Smooth muscle cell (in vitro differentiated cells): ENCODE measurements at regions not wholly inside any gene's neighbourhood (a gene's known extent, or its start where the extent isn't known, plus 50 kb on each side); places are given as distances from the start of the nearest gene placed in this dataset.

Experiments used
- DNase-seq: peaks from one replicate; lab custom pipeline; 2025; ENCODE audit not compliant: unreplicated experiment; lab: John Stamatoyannopoulos, UW
- H2AFZ ChIP-seq: fragments of 200-600 bp; sonication (generic); 2 replicates; pipeline ENCODE4 v1.6.0; 2016; ENCODE audit warnings: antibody characterized with exemption, low read depth, mild to moderate bottlenecking
- H3F3A ChIP-seq: fragments of 200-600 bp; sonication (generic); 2 replicates; pipeline ENCODE4 v1.6.0; 2017; ENCODE audit warnings: antibody characterized with exemption, low read depth
- H3K27ac ChIP-seq: fragments of 200-600 bp; sonication (generic); 2 replicates; pipeline ENCODE4 v1.5.1; 2016; ENCODE audit warnings: low read depth, mild to moderate bottlenecking
- H3K27me3 ChIP-seq: fragments of 200-600 bp; sonication (generic); 2 replicates; pipeline ENCODE4 v1.6.1; 2016; ENCODE audit warnings: low read depth, mild to moderate bottlenecking
- H3K36me3 ChIP-seq: fragments of 200-600 bp; sonication (generic); 2 replicates; pipeline ENCODE4 v1.5.1; 2016; ENCODE audit warnings: low read depth
- H3K4me1 ChIP-seq: fragments of 200-600 bp; sonication (generic); 2 replicates; pipeline ENCODE4 v1.5.1; 2016; ENCODE audit warnings: low read depth
- H3K4me2 ChIP-seq: fragments of 200-600 bp; sonication (generic); 2 replicates; pipeline ENCODE4 v1.6.0; 2016; ENCODE audit warnings: mild to moderate bottlenecking
- H3K4me3 ChIP-seq: fragments of 200-600 bp; sonication (generic); 2 replicates; pipeline ENCODE4 v1.5.1; 2016; ENCODE audit warnings: mild to moderate bottlenecking
- H3K79me2 ChIP-seq: fragments of 200-600 bp; sonication (generic); 2 replicates; pipeline ENCODE4 v1.6.0; 2016; ENCODE audit warnings: low read depth, mild to moderate bottlenecking
- H3K9ac ChIP-seq: fragments of 200-600 bp; sonication (generic); 2 replicates; pipeline ENCODE4 v1.6.0; 2016; ENCODE audit warnings: low read depth
- H3K9me3 ChIP-seq: fragments of 200-600 bp; sonication (generic); replicated peaks from 2 replicates; pipeline ENCODE4 v1.5.1; 2016; ENCODE audit warnings: low read depth
- H4K20me1 ChIP-seq: fragments of 200-600 bp; sonication (generic); 2 replicates; pipeline ENCODE4 v1.6.0; 2016; ENCODE audit warnings: low read depth
- WGBS: methylation state at CpG from one replicate; pipeline ENCODE4 v1.1.7; 2016; ENCODE audit warnings: low lambda C conversion rate; 5-methylcytosine and 5-hydroxymethylcytosine counted together
- TF ChIP-seq, protein P1 (sequence below): fragments of 200-600 bp; sonication (generic); IDR thresholded peaks from 2 replicates; pipeline ENCODE4 v1.5.1; 2017; ENCODE audit warnings: borderline replicate concordance, mild to moderate bottlenecking, antibody characterized with exemption; ENCODE audit not compliant: insufficient read depth, poor library complexity, severe bottlenecking

DNA sequence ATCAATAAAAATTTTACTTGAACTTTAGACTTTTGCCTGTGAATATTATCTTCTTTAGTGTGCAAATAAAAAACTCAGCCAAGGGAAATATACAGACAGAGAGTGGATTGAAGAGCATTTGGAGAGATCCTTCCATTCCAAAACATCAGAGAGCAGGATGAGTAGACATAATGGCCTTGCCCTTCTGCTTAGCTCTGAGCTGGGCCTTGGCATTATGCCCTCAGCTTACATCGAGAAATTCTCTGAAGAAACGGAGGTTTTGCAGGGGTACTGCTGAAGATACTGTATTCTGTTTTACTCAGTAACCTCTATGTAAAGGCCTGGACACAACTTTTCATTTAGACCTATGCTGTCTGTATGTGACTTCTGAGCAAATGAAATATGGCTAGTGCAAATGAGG is 317.4 kb downstream of the STIM2 start:
- no peaks in the 10 kb centered on the region for H3K9me3 ChIP-seq

DNA sequence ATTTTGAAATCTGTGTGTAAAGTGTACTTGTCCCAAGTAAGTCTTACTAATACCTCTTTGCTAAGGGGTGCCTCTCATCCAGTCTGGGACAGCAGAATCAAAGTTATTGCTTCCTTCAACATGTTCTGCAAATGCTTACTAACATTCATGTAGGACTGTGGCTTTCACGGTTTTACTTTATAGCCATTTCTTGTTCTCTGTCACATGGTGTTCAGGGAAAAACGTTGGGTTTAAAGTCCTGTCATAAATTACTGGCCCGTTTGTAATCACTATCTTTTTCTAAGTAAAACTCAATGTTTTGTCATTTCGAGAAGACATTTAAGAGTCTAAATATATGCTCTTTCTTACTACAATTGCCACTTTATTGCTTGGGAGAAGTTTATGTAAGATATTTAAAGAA is 321.1 kb downstream of the STIM2 start:
- Histone ChIP-seq H3K4me3 (no peak overlapping the region), H3K4me1 (no peaks in the 10 kb centered on the region), H3K9me3 (no peaks in the 10 kb centered on the region), H3K36me3 (no peaks in the 10 kb centered on the region), H3F3A (no peaks in the 10 kb centered on the region), H3K9ac (no peak overlapping the region), H3K27ac (no peak overlapping the region), H4K20me1 (no peaks in the 10 kb centered on the region), H3K4me2 (no peak overlapping the region), H3K27me3 (no peaks in the 10 kb centered on the region), H2AFZ (no peak overlapping the region), H3K79me2 (no peaks in the 10 kb centered on the region)
- 31% methylated on average over 4 of the region's 4 CpGs for WGBS
- DNase-seq, result no peak
- TF ChIP-seq, protein P1, sequence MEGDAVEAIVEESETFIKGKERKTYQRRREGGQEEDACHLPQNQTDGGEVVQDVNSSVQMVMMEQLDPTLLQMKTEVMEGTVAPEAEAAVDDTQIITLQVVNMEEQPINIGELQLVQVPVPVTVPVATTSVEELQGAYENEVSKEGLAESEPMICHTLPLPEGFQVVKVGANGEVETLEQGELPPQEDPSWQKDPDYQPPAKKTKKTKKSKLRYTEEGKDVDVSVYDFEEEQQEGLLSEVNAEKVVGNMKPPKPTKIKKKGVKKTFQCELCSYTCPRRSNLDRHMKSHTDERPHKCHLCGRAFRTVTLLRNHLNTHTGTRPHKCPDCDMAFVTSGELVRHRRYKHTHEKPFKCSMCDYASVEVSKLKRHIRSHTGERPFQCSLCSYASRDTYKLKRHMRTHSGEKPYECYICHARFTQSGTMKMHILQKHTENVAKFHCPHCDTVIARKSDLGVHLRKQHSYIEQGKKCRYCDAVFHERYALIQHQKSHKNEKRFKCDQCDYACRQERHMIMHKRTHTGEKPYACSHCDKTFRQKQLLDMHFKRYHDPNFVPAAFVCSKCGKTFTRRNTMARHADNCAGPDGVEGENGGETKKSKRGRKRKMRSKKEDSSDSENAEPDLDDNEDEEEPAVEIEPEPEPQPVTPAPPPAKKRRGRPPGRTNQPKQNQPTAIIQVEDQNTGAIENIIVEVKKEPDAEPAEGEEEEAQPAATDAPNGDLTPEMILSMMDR, result no peak

More for the DNA sequence above, 317.4 kb downstream of the STIM2 start:
- H4K20me1 ChIP-seq, result no peaks in the 10 kb centered on the region
- no peak for DNase-seq
- no peak overlapping the region for H3K9ac ChIP-seq
- no peak overlapping the region for H3K4me3 ChIP-seq
- H3K36me3 ChIP-seq, result no peaks in the 10 kb centered on the region
- H3K27ac ChIP-seq, result no peak overlapping the region
- H3K79me2 ChIP-seq, result no peaks in the 10 kb centered on the region
- H3F3A ChIP-seq, result no peaks in the 10 kb centered on the region
- H3K27me3 ChIP-seq, result no peaks in the 10 kb centered on the region
- H3K4me2 ChIP-seq, result no peak overlapping the region
- H2AFZ ChIP-seq, result no peak overlapping the region
- TF ChIP-seq, protein P1, result no peak
- WGBS, result 85% methylated on average over 2 of the region's 2 CpGs
- no peaks in the 10 kb centered on the region for H3K4me1 ChIP-seq

DNA sequence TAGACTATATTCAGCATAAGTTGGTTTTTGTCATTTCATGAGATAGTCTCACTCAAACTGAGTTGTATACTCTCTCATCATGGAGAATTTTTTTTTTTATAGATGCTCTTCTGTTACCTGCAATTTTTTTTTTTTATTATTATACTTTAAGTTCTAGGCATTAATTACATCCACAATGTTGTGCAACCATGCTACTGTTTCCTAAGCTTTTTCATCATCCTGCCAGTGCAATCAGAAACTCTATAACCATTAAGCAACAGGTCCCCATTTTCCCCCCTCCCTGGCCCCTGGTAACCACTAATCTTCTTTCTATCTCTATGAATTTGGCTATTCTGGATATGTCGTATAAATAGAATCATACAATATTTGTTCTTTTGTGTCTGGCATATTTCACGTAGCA is 321.6 kb downstream of the STIM2 start:
- H3K4me2 ChIP-seq, result no peak overlapping the region
- TF ChIP-seq, protein P1, result no peak
- H3K36me3 ChIP-seq, result no peaks in the 10 kb centered on the region
- no peak for DNase-seq
- no peak overlapping the region for H2AFZ ChIP-seq
- H3K9me3 ChIP-seq, result no peaks in the 10 kb centered on the region
- no peak overlapping the region for H3K27ac ChIP-seq
- H3K9ac ChIP-seq, result no peak overlapping the region
- no peaks in the 10 kb centered on the region for H4K20me1 ChIP-seq
- H3K27me3 ChIP-seq, result no peaks in the 10 kb centered on the region
- H3K4me3 ChIP-seq, result no peak overlapping the region
- no peaks in the 10 kb centered on the region for H3K4me1 ChIP-seq
- no peaks in the 10 kb centered on the region for H3K79me2 ChIP-seq
- WGBS, result 93% methylated on average over 2 of the region's 2 CpGs
- no peaks in the 10 kb centered on the region for H3F3A ChIP-seq

DNA sequence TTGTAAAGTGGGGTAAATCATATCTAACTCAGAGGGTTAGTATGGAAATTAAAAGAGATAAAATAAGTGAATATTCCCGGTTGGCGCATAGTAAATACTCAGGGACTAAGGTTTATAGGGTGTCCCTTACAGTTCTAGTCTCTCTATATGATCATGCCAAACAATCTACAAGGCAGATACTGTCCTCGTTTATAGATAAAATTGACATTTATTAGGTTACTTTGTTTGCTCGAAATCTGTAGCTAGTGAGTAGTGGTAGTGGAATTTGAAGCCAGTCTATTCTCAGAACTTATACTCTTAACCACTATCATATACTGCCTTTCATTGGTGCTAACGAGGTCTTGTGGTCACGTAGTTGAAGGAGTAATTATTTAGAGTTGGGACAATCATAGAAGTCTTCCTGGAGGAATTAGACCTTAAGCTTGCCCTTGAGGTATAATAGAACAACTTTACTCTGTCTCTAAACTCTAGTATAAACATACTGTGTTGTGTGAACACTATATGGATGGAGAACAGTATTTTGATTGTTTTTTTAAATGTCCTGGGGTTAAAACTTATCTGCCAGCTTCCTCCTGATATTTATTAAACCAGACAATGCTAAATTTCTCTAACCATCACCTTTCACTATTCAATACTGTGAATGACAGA is 324.0 kb downstream of the STIM2 start:
- no peaks in the 10 kb centered on the region for H4K20me1 ChIP-seq
- H3F3A ChIP-seq, result no peaks in the 10 kb centered on the region
- H3K4me1 ChIP-seq, result no peaks in the 10 kb centered on the region
- H3K9ac ChIP-seq, result no peak overlapping the region
- H3K36me3 ChIP-seq, result no peaks in the 10 kb centered on the region
- TF ChIP-seq, protein P1, result no peak
- H3K27me3 ChIP-seq, result no peaks in the 10 kb centered on the region
- 14% methylated on average over 6 of the region's 6 CpGs for WGBS
- H3K4me2 ChIP-seq, result peak overlapping the region; percentile 29
- H3K4me3 ChIP-seq, result no peak overlapping the region
- no peaks in the 10 kb centered on the region for H3K9me3 ChIP-seq
- no peak for DNase-seq
- no peaks in the 10 kb centered on the region for H3K79me2 ChIP-seq
- peak overlapping the region; percentile 38 for H2AFZ ChIP-seq
- H3K27ac ChIP-seq, result no peak overlapping the region
